ENCODE measurements at regions not wholly inside any gene's neighbourhood (a gene's known extent, or its start where the extent isn't known, plus 50 kb on each side); places are given as distances from the start of the nearest gene placed in this dataset.

GRCh38 chr1:163655565-163655964, 333.8 kb downstream of the NUF2 start:
- intact Hi-C loops (cut with DNase I; ENCODE audit: low total_unique reads), result no loop called here
- Histone ChIP-seq H3K36me3 (no peaks in the 10 kb centered on the region), H3K27ac (peak overlapping the region in 1 of 2 donors; percentile 42), H3K27me3 (no peaks in the 10 kb centered on the region), H3K9me3 (no peaks in the 10 kb centered on the region), H3K4me1 (no peaks in the 10 kb centered on the region), H3K4me3 (no peak overlapping the region)
- no peak for DNase-seq
- TF ChIP-seq CTCF (IDR thresholded peaks at IDR 0.05) (no peak), POLR2A (IDR thresholded peaks at IDR 0.05) (no peak)

GRCh38 chr1:163656095-163656759, 334.5 kb downstream of the NUF2 start:
- no peaks in the 10 kb centered on the region for H3K36me3 ChIP-seq
- no peaks in the 10 kb centered on the region for H3K9me3 ChIP-seq
- no peaks in the 10 kb centered on the region for H3K27me3 ChIP-seq
- no peak overlapping the region for H3K4me3 ChIP-seq
- intact Hi-C loops (cut with DNase I; ENCODE audit: low total_unique reads), result no loop called here
- peak overlapping the region; percentile 39 to 42 for H3K27ac ChIP-seq
- DNase-seq, result no peak
- H3K4me1 ChIP-seq, result no peaks in the 10 kb centered on the region
- TF ChIP-seq CTCF (IDR thresholded peaks at IDR 0.05) (no peak), POLR2A (IDR thresholded peaks at IDR 0.05) (no peak)

- no peak for TF ChIP-seq POLR2A (IDR thresholded peaks at IDR 0.05)
- TF ChIP-seq CTCF (IDR thresholded peaks at IDR 0.05), result no peak
- H3K36me3 ChIP-seq, result no peaks in the 10 kb centered on the region
- no peaks in the 10 kb centered on the region for H3K4me1 ChIP-seq
- H3K4me3 ChIP-seq, result no peak overlapping the region
- no peak overlapping the region for H3K27ac ChIP-seq
- intact Hi-C loops (cut with DNase I; ENCODE audit: low total_unique reads), result no loop called here
- no peak for DNase-seq
- no peaks in the 10 kb centered on the region for H3K9me3 ChIP-seq
- no peaks in the 10 kb centered on the region for H3K27me3 ChIP-seq
Measured at GRCh38 chr1:163657719-163658118, 336.0 kb downstream of the NUF2 start.

GRCh38 chr1:163661391-163661790, 339.6 kb downstream of the NUF2 start:
- TF ChIP-seq CTCF (IDR thresholded peaks at IDR 0.05) (no peak), POLR2A (IDR thresholded peaks at IDR 0.05) (no peak)

GRCh38 chr1:163664671-163665335, 343.0 kb downstream of the NUF2 start:
- no peak overlapping the region for H3K27ac ChIP-seq
- TF ChIP-seq CTCF (IDR thresholded peaks at IDR 0.05) (no peak), POLR2A (IDR thresholded peaks at IDR 0.05) (no peak)
- no peaks in the 10 kb centered on the region for H3K36me3 ChIP-seq
- H3K4me1 ChIP-seq, result no peaks in the 10 kb centered on the region
- H3K27me3 ChIP-seq, result no peaks in the 10 kb centered on the region
- no peak overlapping the region for H3K4me3 ChIP-seq
- no peaks in the 10 kb centered on the region for H3K9me3 ChIP-seq
- DNase-seq, result no peak
- intact Hi-C loops (cut with DNase I; ENCODE audit: low total_unique reads), result no loop called here

More at GRCh38 chr1:163661391-163661790, 339.6 kb downstream of the NUF2 start:
- Histone ChIP-seq H3K9me3 (no peaks in the 10 kb centered on the region), H3K36me3 (no peaks in the 10 kb centered on the region), H3K27me3 (no peaks in the 10 kb centered on the region), H3K27ac (no peak overlapping the region), H3K4me1 (no peaks in the 10 kb centered on the region), H3K4me3 (no peak overlapping the region)
- no peak for DNase-seq
- intact Hi-C loops (cut with DNase I; ENCODE audit: low total_unique reads), result no loop called here
